HG03565 (cell line): ENCODE measurements at regions not wholly inside any gene's neighbourhood (a gene's known extent, or its start where the extent isn't known, plus 50 kb on each side); places are given as distances from the start of the nearest gene placed in this dataset.

Source experiments
- ATAC-seq: cut with Tn5 transposase; IDR thresholded peaks from one replicate; pipeline ENCODE4 v1.9.1; 2021; ENCODE audit warnings: mild to moderate bottlenecking, moderate library complexity; ENCODE audit not compliant: unreplicated experiment

- no peak for ATAC-seq
Observed at GRCh38 chr7:31398815-31399214, 58.3 kb upstream of the NEUROD6 start.

GRCh38 chr7:31407178-31407676, 66.7 kb upstream of the NEUROD6 start:
- no peak for ATAC-seq

- ATAC-seq: no peak
Observed at GRCh38 chr7:31408140-31408729, 67.7 kb upstream of the NEUROD6 start.

GRCh38 chr7:31410265-31410664, 69.7 kb upstream of the NEUROD6 start:
- ATAC-seq: no peak

- ATAC-seq: no peak
Observed at GRCh38 chr7:31411416-31411815, 70.9 kb upstream of the NEUROD6 start.

- ATAC-seq: no peak
Observed at GRCh38 chr7:31413766-31414165, 73.2 kb upstream of the NEUROD6 start.

GRCh38 chr7:31416381-31416870, 75.9 kb upstream of the NEUROD6 start:
- ATAC-seq: no peak

GRCh38 chr7:31418928-31419327, 78.4 kb upstream of the NEUROD6 start:
- ATAC-seq: no peak

GRCh38 chr7:31419505-31420055, 79.1 kb upstream of the NEUROD6 start:
- no peak for ATAC-seq

GRCh38 chr7:31420948-31421347, 80.4 kb upstream of the NEUROD6 start:
- ATAC-seq: no peak

GRCh38 chr7:31421607-31422006, 81.1 kb upstream of the NEUROD6 start:
- ATAC-seq: no peak

- ATAC-seq: no peak
Observed at GRCh38 chr7:31423994-31424393, 83.5 kb upstream of the NEUROD6 start.

- no peak for ATAC-seq
Observed at GRCh38 chr7:31432176-31432575, 81.7 kb upstream of the ITPRID1 start.

GRCh38 chr7:31432836-31433340, 81.0 kb upstream of the ITPRID1 start:
- no peak for ATAC-seq

GRCh38 chr7:31437250-31437865, 76.5 kb upstream of the ITPRID1 start:
- ATAC-seq: no peak

- no peak for ATAC-seq
Observed at GRCh38 chr7:31439165-31439564, 74.7 kb upstream of the ITPRID1 start.

- ATAC-seq: no peak
Observed at GRCh38 chr7:31440511-31440910, 73.4 kb upstream of the ITPRID1 start.

- ATAC-seq: no peak
Observed at GRCh38 chr7:31442626-31443025, 71.3 kb upstream of the ITPRID1 start.

- ATAC-seq: peak; percentile 78
Observed at GRCh38 chr7:31443457-31443856, 70.4 kb upstream of the ITPRID1 start.

GRCh38 chr7:31444196-31444595, 69.7 kb upstream of the ITPRID1 start:
- ATAC-seq: no peak

GRCh38 chr7:31445686-31446355, 68.1 kb upstream of the ITPRID1 start:
- ATAC-seq: no peak

GRCh38 chr7:31448649-31449048, 65.2 kb upstream of the ITPRID1 start:
- ATAC-seq: no peak
